ENCODE measurements at regions not wholly inside any gene's neighbourhood (a gene's known extent, or its start where the extent isn't known, plus 50 kb on each side); places are given as distances from the start of the nearest gene placed in this dataset.
"Not testable (repeated sequence)": the region's sequence is repeated elsewhere in the genome, so short reads cannot be mapped to it uniquely, and the experiment has no call there.

- DNase-seq (ENCODE audit: low read depth, low spot score), result no peak
- in situ Hi-C loops (cut with HindIII; ENCODE audit: low sequenced_read_pairs), result no loop called here
- no peak for TF ChIP-seq CTCF (IDR thresholded peaks at IDR 0.05; ENCODE audit: low read depth, low read length)
- no peak overlapping the region for H3K4me3 ChIP-seq (ENCODE audit: low read depth, low read length)
These were observed 202.0 kb upstream of the KCNMB2 start for GRCh38 chr3:178334239-178334638.

- no peak for TF ChIP-seq CTCF (IDR thresholded peaks at IDR 0.05; ENCODE audit: low read depth, low read length)
- DNase-seq (ENCODE audit: low read depth, low spot score), result no peak
- in situ Hi-C loops (cut with HindIII; ENCODE audit: low sequenced_read_pairs), result no loop called here
- H3K4me3 ChIP-seq (ENCODE audit: low read depth, low read length), result no peak overlapping the region
These were observed 199.9 kb upstream of the KCNMB2 start for GRCh38 chr3:178336336-178336735.

- no peak for DNase-seq (ENCODE audit: low read depth, low spot score)
- no peak for TF ChIP-seq CTCF (IDR thresholded peaks at IDR 0.05; ENCODE audit: low read depth, low read length)
- in situ Hi-C loops (cut with HindIII; ENCODE audit: low sequenced_read_pairs), result no loop called here
- H3K4me3 ChIP-seq (ENCODE audit: low read depth, low read length), result no peak overlapping the region
These were observed 195.7 kb upstream of the KCNMB2 start for GRCh38 chr3:178340506-178340905.

GRCh38 chr3:178341636-178342035 lies 194.6 kb upstream of the KCNMB2 start:
- no peak overlapping the region for H3K4me3 ChIP-seq (ENCODE audit: low read depth, low read length)
- no peak for TF ChIP-seq CTCF (IDR thresholded peaks at IDR 0.05; ENCODE audit: low read depth, low read length)
- no peak for DNase-seq (ENCODE audit: low read depth, low spot score)
- in situ Hi-C loops (cut with HindIII; ENCODE audit: low sequenced_read_pairs), result no loop called here

- in situ Hi-C loops (cut with HindIII; ENCODE audit: low sequenced_read_pairs), result no loop called here
- no peak for DNase-seq (ENCODE audit: low read depth, low spot score)
- no peak for TF ChIP-seq CTCF (IDR thresholded peaks at IDR 0.05; ENCODE audit: low read depth, low read length)
- no peak overlapping the region for H3K4me3 ChIP-seq (ENCODE audit: low read depth, low read length)
These were observed 194.1 kb upstream of the KCNMB2 start for GRCh38 chr3:178342111-178342510.

- DNase-seq (ENCODE audit: low read depth, low spot score), result no peak
- no peak overlapping the region for H3K4me3 ChIP-seq (ENCODE audit: low read depth, low read length)
- in situ Hi-C loops (cut with HindIII; ENCODE audit: low sequenced_read_pairs), result no loop called here
- TF ChIP-seq CTCF (IDR thresholded peaks at IDR 0.05; ENCODE audit: low read depth, low read length), result no peak
These were observed 192.7 kb upstream of the KCNMB2 start for GRCh38 chr3:178343433-178344038.

- TF ChIP-seq CTCF (IDR thresholded peaks at IDR 0.05; ENCODE audit: low read depth, low read length), result no peak
- no peak overlapping the region for H3K4me3 ChIP-seq (ENCODE audit: low read depth, low read length)
- in situ Hi-C loops (cut with HindIII; ENCODE audit: low sequenced_read_pairs), result no loop called here
- DNase-seq (ENCODE audit: low read depth, low spot score), result no peak
These were observed 190.3 kb upstream of the KCNMB2 start for GRCh38 chr3:178345944-178346343.

GRCh38 chr3:178348561-178349217 lies 187.5 kb upstream of the KCNMB2 start:
- DNase-seq (ENCODE audit: low read depth, low spot score); in situ Hi-C loops (cut with HindIII; ENCODE audit: low sequenced_read_pairs): not testable (repeated sequence)

GRCh38 chr3:178349218-178349596 lies 187.0 kb upstream of the KCNMB2 start:
- in situ Hi-C loops (cut with HindIII; ENCODE audit: low sequenced_read_pairs); DNase-seq (ENCODE audit: low read depth, low spot score); H3K4me3 ChIP-seq (ENCODE audit: low read depth, low read length): not testable (repeated sequence)

More at GRCh38 chr3:178348561-178349217, 187.5 kb upstream of the KCNMB2 start:
- not testable (repeated sequence) for H3K4me3 ChIP-seq (ENCODE audit: low read depth, low read length)

Data from astrocyte of the spinal cord (primary cell).